ENCODE measurements at regions not wholly inside any gene's neighbourhood (a gene's known extent, or its start where the extent isn't known, plus 50 kb on each side); places are given as distances from the start of the nearest gene placed in this dataset.

DNA sequence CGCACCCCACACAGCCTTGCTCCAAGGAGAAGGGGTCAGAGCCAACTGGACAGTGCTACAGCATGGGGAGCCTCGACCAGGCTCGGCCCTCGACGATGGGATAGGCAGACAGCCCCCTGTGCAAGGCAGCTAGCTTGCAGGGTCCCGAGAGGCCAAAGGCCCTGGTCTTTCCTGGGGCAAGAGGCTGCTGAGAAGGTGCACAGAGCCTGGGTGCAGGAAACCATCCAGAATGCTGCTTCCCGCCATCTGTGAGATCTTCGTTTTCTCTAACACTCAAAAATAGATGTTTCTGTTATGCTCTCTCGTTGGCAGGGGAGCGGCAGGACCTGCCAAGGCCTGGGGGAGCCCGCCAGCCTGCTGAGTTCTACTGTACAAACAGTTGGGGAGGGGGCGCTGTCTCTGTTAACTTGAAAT, 168.0 kb upstream of the RTL1 start:
- Histone ChIP-seq H3K9me3 (no peaks in the 10 kb centered on the region), H3K4me1 (peaks cover 28% of the 10 kb centered on the region), H3K36me3 (peaks cover 48% of the 10 kb centered on the region), H3K4me3 (ENCODE audit: low read depth, low read length) (no peak overlapping the region), H3K27me3 (no peaks in the 10 kb centered on the region)
- DNase-seq: no peak
- TF ChIP-seq, protein P1, sequence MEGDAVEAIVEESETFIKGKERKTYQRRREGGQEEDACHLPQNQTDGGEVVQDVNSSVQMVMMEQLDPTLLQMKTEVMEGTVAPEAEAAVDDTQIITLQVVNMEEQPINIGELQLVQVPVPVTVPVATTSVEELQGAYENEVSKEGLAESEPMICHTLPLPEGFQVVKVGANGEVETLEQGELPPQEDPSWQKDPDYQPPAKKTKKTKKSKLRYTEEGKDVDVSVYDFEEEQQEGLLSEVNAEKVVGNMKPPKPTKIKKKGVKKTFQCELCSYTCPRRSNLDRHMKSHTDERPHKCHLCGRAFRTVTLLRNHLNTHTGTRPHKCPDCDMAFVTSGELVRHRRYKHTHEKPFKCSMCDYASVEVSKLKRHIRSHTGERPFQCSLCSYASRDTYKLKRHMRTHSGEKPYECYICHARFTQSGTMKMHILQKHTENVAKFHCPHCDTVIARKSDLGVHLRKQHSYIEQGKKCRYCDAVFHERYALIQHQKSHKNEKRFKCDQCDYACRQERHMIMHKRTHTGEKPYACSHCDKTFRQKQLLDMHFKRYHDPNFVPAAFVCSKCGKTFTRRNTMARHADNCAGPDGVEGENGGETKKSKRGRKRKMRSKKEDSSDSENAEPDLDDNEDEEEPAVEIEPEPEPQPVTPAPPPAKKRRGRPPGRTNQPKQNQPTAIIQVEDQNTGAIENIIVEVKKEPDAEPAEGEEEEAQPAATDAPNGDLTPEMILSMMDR (IDR thresholded peaks at IDR 0.05; ENCODE audit: low read depth, low read length): no peak

DNA sequence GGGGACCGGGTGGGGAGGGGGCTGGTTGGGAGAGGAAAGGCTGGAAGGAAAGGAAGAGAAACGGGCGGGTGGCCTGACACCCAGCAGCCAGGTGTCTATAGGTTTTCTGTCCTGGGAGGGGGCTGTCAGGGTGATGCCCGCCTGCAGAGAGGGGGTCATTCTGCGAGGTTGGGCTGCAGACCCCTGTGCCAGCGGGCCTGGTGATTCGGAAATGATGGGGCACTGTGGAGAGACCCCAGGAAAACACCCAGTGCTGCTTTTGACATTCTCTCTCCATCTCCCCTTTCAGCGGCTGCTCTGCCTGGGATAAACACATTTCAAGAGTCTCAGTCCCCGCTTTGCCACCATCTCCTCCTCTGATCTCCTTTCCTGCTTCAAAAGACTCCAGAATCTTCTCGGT, 168.5 kb upstream of the RTL1 start:
- H3K9me3 ChIP-seq: no peaks in the 10 kb centered on the region
- H3K4me1 ChIP-seq: peaks cover 28% of the 10 kb centered on the region
- H3K27me3 ChIP-seq: no peaks in the 10 kb centered on the region
- H3K36me3 ChIP-seq: peaks cover 42% of the 10 kb centered on the region
- TF ChIP-seq, protein P1 (IDR thresholded peaks at IDR 0.05; ENCODE audit: low read depth, low read length): no peak
- DNase-seq: no peak
- no peak overlapping the region for H3K4me3 ChIP-seq (ENCODE audit: low read depth, low read length)

DNA sequence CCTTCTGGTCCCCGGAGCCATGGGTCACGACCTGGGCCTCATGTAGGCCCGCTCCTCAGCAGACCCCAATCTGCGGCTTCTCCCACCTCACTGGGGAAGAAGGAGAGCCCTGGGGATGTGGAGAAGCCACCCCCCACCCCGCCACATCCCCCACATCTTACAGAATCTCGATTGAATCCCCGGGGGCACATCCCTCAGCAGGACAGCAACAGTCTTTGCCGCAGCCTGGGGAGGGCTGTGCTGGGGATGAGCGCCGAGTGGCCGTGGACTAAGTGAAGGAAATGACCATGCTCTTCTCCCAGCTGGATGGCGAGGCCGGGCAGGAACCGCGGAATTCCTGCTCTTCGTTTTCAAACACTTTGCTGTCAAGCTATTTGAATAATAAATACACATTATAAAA, 169.0 kb upstream of the RTL1 start:
- TF ChIP-seq, protein P1 (IDR thresholded peaks at IDR 0.05; ENCODE audit: low read depth, low read length): no peak
- Histone ChIP-seq H3K36me3 (peaks cover 40% of the 10 kb centered on the region), H3K27me3 (no peaks in the 10 kb centered on the region), H3K4me3 (ENCODE audit: low read depth, low read length) (no peak overlapping the region), H3K4me1 (peaks cover 31% of the 10 kb centered on the region), H3K9me3 (no peaks in the 10 kb centered on the region)
- DNase-seq: peak; percentile 46

DNA sequence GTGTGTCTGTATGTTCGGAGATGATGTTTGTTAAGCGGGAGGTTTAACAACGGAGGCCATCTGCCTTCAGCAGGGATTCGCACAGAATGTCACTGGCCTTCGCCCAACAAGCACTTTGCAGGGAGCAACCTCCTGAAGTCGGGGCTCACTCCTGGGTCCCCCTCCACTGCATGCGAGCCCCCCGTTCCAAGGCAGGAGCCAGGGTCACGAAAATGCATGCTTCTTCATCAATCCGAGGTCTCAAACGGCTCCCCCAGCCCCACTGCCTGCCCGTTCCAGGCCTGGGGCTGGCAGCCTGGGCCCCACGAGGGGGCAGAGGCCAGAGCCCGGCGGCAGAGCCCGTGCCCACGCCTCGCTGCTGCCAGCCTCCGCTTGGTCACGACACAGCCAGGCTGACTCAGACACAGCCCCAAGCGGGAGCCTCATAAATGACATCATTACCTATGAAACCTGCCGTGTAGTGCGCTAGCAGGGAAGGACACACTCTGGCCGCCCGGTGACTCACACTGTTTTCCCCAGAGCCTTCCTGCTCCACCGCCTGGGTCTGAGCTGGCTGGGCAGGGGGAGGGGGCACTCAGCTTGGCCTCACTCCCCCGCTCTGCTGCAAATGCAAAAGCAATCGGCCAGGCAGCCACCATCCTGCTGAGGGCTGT, 169.5 kb upstream of the RTL1 start:
- Histone ChIP-seq H3K4me1 (peaks cover 31% of the 10 kb centered on the region), H3K27me3 (no peaks in the 10 kb centered on the region), H3K9me3 (no peaks in the 10 kb centered on the region), H3K4me3 (ENCODE audit: low read depth, low read length) (peak overlapping the region; percentile 12; the same call in 1 of the 2 replicates), H3K36me3 (peaks cover 40% of the 10 kb centered on the region)
- peak; percentile 95 for DNase-seq
- TF ChIP-seq, protein P1 (IDR thresholded peaks at IDR 0.05; ENCODE audit: low read depth, low read length): 0 out of 2 replicates have a peak, but pooled peaks have one; percentile 1

DNA sequence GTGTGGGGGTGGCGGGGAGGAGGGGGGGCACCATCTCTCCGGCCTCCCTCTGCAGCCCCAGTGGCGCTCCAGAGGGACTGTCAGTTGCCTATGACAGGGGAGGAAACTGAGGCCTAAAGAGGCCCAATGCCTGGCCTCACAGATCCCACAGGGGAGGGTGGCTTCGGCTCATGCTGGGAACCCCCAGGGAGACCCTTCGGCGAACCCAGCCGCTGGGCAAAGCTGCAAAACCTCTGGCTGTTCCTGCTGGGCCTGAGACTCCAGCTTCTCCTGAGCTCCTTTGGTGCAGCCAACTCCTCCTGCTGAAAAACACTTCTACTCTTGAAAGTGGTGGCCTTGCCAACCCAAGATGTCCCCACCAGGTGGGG, 170.1 kb upstream of the RTL1 start:
- H3K9me3 ChIP-seq: no peaks in the 10 kb centered on the region
- H3K27me3 ChIP-seq: no peaks in the 10 kb centered on the region
- no peak overlapping the region for H3K4me3 ChIP-seq (ENCODE audit: low read depth, low read length)
- peaks cover 34% of the 10 kb centered on the region for H3K4me1 ChIP-seq
- TF ChIP-seq, protein P1 (IDR thresholded peaks at IDR 0.05; ENCODE audit: low read depth, low read length): no peak
- H3K36me3 ChIP-seq: peaks cover 35% of the 10 kb centered on the region
- no peak for DNase-seq

DNA sequence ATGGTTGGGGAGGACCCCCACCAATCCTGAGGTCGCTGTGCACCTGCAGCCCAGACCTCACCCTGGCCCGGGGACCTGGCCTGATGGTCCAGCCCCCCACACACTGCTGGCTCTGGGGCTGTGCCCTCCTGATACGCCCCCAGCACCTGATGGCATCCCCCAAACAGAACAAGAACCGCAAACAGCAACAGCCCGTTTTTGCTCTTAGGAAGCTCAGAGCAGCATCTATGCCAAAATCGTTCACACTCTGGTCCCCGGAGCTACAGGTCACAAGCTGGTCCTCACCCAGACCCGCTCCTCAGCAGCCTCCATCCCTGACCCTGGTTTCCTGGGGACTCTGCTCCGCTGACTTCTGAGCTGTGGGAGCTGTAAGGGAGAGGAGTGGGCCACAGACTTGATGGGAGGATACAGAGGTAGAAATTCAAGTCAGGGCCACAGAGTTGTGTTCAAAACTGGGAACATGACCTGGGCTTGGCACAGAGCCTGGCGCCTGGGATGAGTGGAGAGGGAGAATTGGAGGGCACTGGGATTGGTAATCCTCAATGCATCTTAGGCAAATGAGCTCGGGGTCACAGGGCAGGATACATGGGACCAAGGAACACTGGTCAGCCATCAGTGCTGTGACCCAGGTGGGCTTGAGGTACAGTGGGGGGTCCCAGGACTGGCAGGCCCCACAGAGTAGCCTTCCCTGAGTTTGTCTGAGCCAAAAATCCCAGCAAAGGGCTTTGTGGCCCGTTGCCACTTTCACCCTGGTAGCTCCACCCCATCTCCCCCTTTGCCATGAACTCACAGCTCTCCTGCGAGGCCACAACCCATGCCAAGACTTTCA, 170.9 kb upstream of the RTL1 start:
- TF ChIP-seq, protein P1 (IDR thresholded peaks at IDR 0.05; ENCODE audit: low read depth, low read length): no peak
- no peaks in the 10 kb centered on the region for H3K9me3 ChIP-seq
- H3K36me3 ChIP-seq: peaks cover 28% of the 10 kb centered on the region
- H3K4me3 ChIP-seq (ENCODE audit: low read depth, low read length): no peak overlapping the region
- no peak for DNase-seq
- H3K4me1 ChIP-seq: peaks cover 34% of the 10 kb centered on the region
- H3K27me3 ChIP-seq: no peaks in the 10 kb centered on the region

Measured in BE2C (cell line).